ENCODE measurements at regions not wholly inside any gene's neighbourhood (a gene's known extent, or its start where the extent isn't known, plus 50 kb on each side); places are given as distances from the start of the nearest gene placed in this dataset.

GRCh38 chr6:169887529-169888140 is 136.2 kb downstream of the ERMARD start:
- Histone ChIP-seq H3K27ac (no peak overlapping the region), H3K4me3 (ENCODE audit: low read depth in 1 of 2, low read length in 1 of 2) (no peak overlapping the region), H3K9me3 (no peaks in the 10 kb centered on the region), H3K4me1 (ENCODE audit: control insufficient read depth in 1 of 2, insufficient read depth in 1 of 2, low read depth in 1 of 2, low read length in 1 of 2) (no peaks in the 10 kb centered on the region), H3K36me3 (no peaks in the 10 kb centered on the region), H3K27me3 (no peaks in the 10 kb centered on the region)
- TF ChIP-seq, protein P1, sequence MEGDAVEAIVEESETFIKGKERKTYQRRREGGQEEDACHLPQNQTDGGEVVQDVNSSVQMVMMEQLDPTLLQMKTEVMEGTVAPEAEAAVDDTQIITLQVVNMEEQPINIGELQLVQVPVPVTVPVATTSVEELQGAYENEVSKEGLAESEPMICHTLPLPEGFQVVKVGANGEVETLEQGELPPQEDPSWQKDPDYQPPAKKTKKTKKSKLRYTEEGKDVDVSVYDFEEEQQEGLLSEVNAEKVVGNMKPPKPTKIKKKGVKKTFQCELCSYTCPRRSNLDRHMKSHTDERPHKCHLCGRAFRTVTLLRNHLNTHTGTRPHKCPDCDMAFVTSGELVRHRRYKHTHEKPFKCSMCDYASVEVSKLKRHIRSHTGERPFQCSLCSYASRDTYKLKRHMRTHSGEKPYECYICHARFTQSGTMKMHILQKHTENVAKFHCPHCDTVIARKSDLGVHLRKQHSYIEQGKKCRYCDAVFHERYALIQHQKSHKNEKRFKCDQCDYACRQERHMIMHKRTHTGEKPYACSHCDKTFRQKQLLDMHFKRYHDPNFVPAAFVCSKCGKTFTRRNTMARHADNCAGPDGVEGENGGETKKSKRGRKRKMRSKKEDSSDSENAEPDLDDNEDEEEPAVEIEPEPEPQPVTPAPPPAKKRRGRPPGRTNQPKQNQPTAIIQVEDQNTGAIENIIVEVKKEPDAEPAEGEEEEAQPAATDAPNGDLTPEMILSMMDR (IDR thresholded peaks at IDR 0.05) = no peak

- no peaks in the 10 kb centered on the region for H3K36me3 ChIP-seq
- no peaks in the 10 kb centered on the region for H3K27me3 ChIP-seq
- H3K4me1 ChIP-seq (ENCODE audit: control insufficient read depth in 1 of 2, insufficient read depth in 1 of 2, low read depth in 1 of 2, low read length in 1 of 2) = no peaks in the 10 kb centered on the region
- no peaks in the 10 kb centered on the region for H3K9me3 ChIP-seq
- TF ChIP-seq, protein P1 (IDR thresholded peaks at IDR 0.05) = no peak
- H3K4me3 ChIP-seq (ENCODE audit: low read depth in 1 of 2, low read length in 1 of 2) = no peak overlapping the region
- no peak overlapping the region for H3K27ac ChIP-seq
Observed at GRCh38 chr6:169886631-169887227, 135.3 kb downstream of the ERMARD start.

DNA sequence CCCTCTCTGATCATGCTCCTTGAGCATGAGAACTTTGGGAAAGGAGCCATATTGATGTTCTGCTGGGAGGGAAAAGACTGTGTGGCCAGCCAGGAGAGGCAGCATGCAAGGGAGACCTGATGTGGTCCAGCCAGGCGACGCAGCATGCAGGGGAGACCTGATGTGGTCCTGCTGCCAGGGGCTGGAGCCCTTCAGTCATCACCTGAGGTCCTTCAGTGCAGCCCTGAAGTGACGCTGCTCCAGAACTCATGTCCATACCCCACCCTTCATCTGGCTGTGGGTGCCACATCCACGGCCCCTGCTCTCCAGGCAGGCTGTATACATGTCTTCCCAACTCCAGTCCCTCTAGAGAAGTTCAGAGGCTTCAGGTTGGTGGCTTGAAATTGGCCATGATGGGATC is 134.4 kb downstream of the ERMARD start:
- no peaks in the 10 kb centered on the region for H3K9me3 ChIP-seq
- TF ChIP-seq, protein P1 (IDR thresholded peaks at IDR 0.05) = no peak
- no peaks in the 10 kb centered on the region for H3K27me3 ChIP-seq
- no peak overlapping the region for H3K27ac ChIP-seq
- H3K36me3 ChIP-seq = no peaks in the 10 kb centered on the region
- no peaks in the 10 kb centered on the region for H3K4me1 ChIP-seq (ENCODE audit: control insufficient read depth in 1 of 2, insufficient read depth in 1 of 2, low read depth in 1 of 2, low read length in 1 of 2)
- no peak overlapping the region for H3K4me3 ChIP-seq (ENCODE audit: low read depth in 1 of 2, low read length in 1 of 2)

DNA sequence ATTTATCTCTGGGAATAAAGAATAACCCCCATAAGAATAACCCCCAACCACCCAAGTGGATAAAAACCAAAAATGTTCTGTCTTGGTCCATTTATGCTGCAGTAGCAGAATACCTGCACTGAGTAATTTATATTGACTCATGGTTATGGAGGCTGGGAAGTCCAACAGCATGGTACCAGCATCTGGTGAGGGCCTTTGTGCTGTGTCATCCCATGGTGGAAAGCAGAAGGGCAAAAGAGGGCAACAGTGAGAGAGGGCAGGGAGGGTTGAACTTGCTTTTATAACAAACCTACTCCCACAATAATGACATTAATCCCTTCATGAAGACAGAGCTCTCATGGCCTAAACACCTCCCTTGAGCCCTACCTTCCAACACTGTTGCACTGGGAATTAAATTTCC is 133.7 kb downstream of the ERMARD start:
- TF ChIP-seq, protein P1 (IDR thresholded peaks at IDR 0.05) = no peak
- no peaks in the 10 kb centered on the region for H3K36me3 ChIP-seq
- no peaks in the 10 kb centered on the region for H3K27me3 ChIP-seq
- no peaks in the 10 kb centered on the region for H3K4me1 ChIP-seq (ENCODE audit: control insufficient read depth in 1 of 2, insufficient read depth in 1 of 2, low read depth in 1 of 2, low read length in 1 of 2)
- H3K4me3 ChIP-seq (ENCODE audit: low read depth in 1 of 2, low read length in 1 of 2) = no peak overlapping the region
- H3K9me3 ChIP-seq = no peaks in the 10 kb centered on the region
- H3K27ac ChIP-seq = no peak overlapping the region

DNA sequence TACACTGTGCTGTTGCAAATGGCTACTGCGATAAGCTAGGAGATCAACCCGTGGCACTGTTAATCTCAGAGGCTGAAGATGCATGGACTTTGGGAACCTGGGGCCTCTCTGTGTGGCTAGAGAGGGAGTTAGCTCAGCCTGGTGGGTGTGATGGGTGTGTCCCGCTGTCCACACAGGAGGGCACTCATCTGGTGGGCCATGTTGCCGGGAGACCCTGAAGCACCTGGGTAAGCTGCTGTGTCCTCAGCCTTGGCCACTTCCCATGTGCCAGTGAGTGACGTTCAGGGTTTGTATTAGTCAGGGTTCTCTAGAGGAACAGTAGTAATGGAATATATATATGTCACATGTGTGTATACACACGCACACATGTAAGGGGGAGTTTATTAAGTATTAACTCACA is 132.7 kb downstream of the ERMARD start:
- TF ChIP-seq, protein P1 (IDR thresholded peaks at IDR 0.05) = no peak
- H3K4me3 ChIP-seq (ENCODE audit: low read depth in 1 of 2, low read length in 1 of 2) = no peak overlapping the region
- H3K4me1 ChIP-seq (ENCODE audit: control insufficient read depth in 1 of 2, insufficient read depth in 1 of 2, low read depth in 1 of 2, low read length in 1 of 2) = no peaks in the 10 kb centered on the region
- H3K27ac ChIP-seq = no peak overlapping the region
- H3K36me3 ChIP-seq = no peaks in the 10 kb centered on the region
- H3K9me3 ChIP-seq = no peaks in the 10 kb centered on the region
- H3K27me3 ChIP-seq = no peaks in the 10 kb centered on the region
